Liver (tissue), 2 donors: ENCODE measurements at regions not wholly inside any gene's neighbourhood (a gene's known extent, or its start where the extent isn't known, plus 50 kb on each side); places are given as distances from the start of the nearest gene placed in this dataset.

Experiments used
- CTCF ChIP-seq: fragments of 150-350 bp; IDR thresholded peaks from 2 replicates; pipeline ENCODE4 v1.5.1; 2017; ENCODE audit warnings: improper control_type of control experiment, low read depth, low read length; ENCODE audit not compliant: missing input control
- MAX ChIP-seq: IDR thresholded peaks from 2 replicates; pipeline ENCODE4 v1.6.1; 2016; ENCODE audit warnings: antibody characterized with exemption
- REST ChIP-seq: IDR thresholded peaks from 2 replicates; pipeline ENCODE4 v1.6.1; 2016; ENCODE audit warnings: antibody characterized with exemption, mild to moderate bottlenecking
- donor health status: healthy.

- no peak for TF ChIP-seq REST
- no peak for TF ChIP-seq CTCF
- TF ChIP-seq MAX: no peak
These were observed 329.8 kb upstream of the FOXG1 start for GRCh38 chr14:28436821-28437220.
